RKO (cell line): ENCODE measurements at regions not wholly inside any gene's neighbourhood (a gene's known extent, or its start where the extent isn't known, plus 50 kb on each side); places are given as distances from the start of the nearest gene placed in this dataset.

Source experiments
- DNase-seq: peaks from one replicate; pipeline ENCODE4 v3.0.0-alpha.2; 2016; ENCODE audit warnings: low spot score

DNA sequence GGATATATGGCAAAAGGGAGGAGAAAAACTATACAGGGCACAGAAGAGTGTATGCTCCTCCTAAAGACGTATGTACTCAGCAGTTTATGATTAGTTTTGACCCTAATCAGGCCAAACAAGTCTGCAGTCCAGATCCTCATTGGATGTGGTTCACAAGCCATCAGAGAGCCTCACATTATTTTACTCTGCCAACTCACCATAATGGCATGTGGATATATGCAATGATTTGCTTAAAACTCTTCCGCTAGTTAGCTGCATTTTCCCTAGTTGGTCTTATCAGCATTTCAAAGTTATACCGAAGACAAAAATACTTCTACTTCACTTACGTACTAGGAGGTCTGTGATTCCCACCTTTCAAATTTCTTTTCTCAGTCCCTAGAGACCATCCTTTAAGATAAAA is 198.4 kb downstream of the CMPK2 start:
- no peak for DNase-seq

DNA sequence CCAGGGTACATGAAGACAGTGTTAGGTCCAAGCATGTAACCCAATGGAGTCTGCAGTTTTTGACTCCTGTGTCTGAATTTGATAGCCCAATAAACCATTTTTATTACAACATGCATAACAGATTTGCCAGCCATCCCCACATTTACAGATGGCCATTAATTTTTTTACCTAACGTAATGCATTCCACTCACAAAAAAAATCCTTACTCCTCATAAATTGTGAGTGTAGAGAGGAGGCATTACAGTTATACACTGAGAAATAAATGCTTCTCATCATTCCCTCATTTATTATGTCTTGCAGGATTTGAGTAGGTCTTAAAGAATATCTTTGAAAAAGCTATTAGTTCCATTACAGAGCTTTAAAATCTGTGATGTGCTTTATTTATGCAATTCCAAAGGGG is 193.8 kb downstream of the CMPK2 start:
- DNase-seq: no peak

GRCh38 chr2:6674381-6674780 is 191.3 kb downstream of the CMPK2 start:
- no peak for DNase-seq

DNA sequence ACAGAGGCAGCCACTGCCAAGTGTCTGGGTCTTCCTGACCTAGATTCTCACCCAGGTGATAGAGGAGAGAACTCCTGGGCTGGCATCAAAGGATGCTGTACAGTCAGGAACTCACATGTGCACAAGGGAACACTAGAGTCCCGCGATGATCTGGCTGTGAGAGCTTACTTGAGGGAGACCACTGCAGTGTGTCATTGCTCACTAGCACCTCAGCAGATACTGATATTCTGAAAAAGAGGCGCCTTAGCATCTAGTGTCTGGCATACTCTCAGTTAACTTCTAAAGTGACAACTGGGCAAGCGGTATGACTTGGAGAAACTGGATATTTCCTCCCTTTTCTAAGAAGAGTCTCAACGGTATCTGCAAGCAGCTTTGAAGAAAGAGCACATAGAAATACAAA is 189.9 kb downstream of the CMPK2 start:
- no peak for DNase-seq

DNA sequence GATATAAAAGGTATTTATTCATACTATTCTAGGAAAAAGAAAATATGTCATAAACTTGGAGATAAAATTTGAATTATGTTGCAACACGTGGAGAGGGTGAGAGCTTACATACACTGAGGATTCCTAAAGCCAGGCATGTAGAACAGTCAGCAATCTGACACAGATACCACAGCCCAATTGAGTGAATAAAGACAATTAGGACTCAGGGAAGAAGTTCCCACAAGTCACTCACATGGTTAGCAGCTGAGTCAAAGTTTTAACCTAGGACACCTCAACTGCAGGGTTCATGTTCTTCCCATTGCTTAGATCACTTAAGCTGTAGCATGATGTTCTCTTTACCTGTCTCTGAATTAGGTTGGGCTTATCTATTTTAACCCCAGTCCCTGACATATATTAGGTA is 189.5 kb downstream of the CMPK2 start:
- no peak for DNase-seq

GRCh38 chr2:6676776-6677175 is 188.9 kb downstream of the CMPK2 start:
- no peak for DNase-seq

GRCh38 chr2:6679471-6679870 is 186.2 kb downstream of the CMPK2 start:
- DNase-seq: no peak

DNA sequence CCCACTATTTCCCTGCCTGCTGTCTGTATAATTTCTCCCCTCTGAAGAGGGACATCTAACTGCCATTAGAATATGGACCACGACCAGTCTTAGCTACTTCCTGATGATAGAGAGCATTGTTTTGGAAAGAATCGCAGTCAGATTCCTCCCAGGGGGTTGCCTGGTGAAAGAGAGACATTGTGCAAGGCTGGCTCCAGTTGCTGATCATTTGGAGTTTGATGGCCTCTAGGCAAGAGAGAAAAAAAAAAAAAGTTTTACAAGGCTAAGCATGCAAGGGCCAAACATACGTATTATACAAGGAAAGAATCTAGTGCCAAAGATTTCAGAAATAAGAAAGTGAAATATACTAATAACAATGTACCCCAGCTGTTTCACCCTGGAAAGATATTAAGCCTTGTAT is 182.2 kb downstream of the CMPK2 start:
- DNase-seq: no peak

DNA sequence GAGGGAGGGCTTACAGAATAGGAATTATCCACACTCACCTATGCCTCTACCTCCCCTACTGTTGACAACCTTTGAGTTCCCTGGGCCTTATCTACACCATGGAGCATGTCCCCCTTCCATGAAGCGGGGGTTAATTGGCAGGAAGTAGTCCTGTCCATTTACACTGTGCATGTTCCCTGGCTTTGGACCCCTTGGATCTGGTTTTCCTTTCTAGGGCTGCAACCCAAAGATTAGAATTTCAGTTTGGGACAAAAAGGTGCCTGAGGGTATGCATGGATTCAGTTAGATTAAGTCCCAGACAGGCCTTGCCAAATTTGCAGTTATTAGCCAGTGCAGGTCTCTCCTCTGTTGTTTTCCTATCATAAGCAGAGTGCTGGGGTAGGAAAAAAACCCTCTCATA is 180.3 kb downstream of the CMPK2 start:
- DNase-seq: no peak

- DNase-seq: no peak
Measured at GRCh38 chr2:6692056-6692455, 173.7 kb downstream of the CMPK2 start.

GRCh38 chr2:6692819-6693218 is 172.9 kb downstream of the CMPK2 start:
- no peak for DNase-seq

GRCh38 chr2:6694555-6694954 is 171.2 kb downstream of the CMPK2 start:
- DNase-seq: no peak

DNA sequence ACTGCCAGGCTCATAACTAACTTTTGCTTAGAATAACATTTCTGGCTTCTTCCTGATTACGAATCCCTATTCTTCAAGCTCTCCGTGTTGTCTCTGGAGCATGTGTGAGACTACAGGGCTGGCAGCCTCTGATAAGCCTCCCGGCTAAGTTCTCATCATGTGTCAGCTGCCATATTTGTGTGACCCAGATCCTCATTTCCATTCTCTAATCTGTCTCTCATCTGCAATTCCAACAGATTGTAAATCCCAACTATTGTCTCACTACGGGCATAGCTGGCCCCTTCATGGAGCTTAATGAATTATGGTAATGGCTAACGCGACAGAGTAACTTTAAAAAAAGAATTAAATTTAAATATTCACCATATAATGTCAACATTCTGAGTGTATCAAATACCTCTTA is 165.4 kb downstream of the CMPK2 start:
- DNase-seq: no peak

DNA sequence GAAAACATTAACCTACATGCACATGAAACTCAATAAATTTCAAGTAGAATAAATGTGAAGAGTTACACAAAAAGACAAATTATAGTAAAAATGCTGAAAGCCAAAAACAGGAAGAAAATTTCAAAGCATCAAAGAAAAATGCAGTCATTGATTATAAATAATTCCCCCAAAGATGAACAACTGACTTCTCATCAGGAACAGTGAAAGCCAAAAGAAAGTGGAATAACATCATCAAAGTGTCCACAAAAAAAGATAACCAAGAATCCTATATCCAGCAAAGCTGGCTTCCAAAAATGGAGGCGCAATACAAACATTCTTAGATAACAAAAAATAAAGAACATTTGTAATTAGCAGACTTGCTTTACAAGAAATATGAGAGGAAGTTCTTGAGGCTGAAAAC is 161.6 kb downstream of the CMPK2 start:
- DNase-seq: no peak

DNA sequence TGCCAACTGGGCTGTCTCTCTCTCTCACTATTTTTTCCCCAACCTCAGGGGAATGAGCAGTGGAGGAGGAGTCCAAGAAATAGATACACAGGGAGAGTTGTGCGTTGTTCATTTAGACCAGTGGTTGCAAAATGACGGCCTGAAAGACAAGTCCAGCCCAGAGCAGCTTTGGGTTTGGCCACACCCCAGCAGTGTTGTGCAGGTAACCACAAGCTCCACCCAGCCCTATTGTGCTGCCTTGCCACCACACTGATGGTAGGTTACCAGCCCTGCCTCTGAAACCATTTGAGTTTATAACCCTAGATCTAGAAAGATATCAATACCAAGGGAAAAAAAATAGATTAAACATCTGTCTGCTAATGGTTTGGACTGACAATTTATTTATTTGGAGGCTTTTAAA is 144.3 kb downstream of the CMPK2 start:
- no peak for DNase-seq

GRCh38 chr2:6722574-6722973 is 143.1 kb downstream of the CMPK2 start:
- no peak for DNase-seq

DNA sequence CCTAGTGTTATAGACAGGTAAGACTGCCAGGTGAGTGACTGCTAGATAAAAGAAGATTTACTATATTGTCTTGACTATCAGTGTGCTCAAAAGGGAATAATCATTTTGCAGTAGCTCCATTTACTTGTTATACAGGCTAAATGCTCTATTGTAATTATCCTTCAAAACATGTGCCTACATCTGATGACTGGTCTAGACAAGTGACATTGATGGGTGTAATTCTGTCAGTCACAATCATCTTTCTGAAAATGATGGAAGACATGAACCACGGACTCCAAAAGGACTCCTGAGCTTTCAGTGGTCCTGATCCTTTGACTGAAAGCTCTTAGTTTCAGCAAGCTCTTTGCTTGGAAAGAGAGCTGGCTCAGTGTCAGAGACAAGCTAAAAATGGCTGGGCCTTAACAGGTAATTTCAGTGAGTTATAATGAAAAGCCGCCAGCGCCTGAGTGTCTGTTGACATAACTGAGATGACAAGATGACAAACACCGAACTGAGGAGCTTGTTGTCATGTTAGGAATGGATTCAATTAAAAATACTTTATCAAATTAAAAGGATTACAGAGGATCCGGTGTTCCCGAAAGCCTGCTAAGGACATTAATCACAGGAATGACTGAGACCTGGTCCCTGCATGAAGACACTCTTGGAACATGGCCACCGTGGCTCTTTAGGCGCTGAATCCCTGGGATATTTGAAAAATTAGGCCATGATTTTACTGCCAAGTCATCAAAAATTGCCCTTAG is 141.7 kb downstream of the CMPK2 start:
- DNase-seq: no peak

- DNase-seq: no peak
Measured at GRCh38 chr2:6724605-6725140, 141.0 kb downstream of the CMPK2 start.

- DNase-seq: no peak
Measured at GRCh38 chr2:6728156-6728555, 137.6 kb downstream of the CMPK2 start.

DNA sequence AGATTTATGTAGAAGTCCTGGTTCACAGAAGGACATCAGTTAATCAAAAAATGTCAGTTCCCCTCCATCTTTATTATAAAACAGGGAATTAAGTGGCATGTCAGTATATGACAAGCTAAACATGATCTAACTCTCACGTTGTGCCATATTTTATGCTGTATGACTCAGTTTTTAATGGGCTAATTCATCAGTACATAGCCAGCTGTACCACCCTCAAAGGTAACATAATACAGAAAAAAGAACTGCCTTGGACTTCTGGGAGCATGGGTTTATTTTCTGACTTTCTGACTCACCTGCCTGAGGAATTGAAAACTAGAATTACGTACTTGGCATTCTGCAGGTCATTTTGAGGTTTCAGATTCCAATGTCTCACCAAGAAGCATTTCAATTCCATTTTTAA is 135.7 kb downstream of the CMPK2 start:
- DNase-seq: no peak

GRCh38 chr2:6730649-6731532 is 134.8 kb downstream of the CMPK2 start:
- no peak for DNase-seq

DNA sequence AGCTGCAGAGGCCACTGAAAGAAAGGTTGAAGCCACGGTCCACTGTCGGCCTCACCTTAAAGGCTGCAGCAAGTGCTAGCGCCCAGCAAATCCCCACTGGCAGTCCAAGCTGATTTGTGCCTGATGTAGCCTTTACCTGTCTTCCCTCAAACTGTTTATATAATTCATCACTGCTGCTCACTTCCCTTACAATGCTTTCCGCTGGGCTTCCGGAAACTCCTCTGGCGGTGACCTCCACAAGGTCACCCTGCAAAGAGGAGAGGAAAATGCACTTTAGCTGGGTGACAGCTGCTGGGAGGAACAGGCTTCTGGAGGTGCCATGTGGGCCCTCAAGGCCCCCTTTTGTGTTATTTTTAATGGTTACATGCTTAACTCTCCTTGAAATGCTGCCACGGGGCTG is 126.2 kb downstream of the CMPK2 start:
- DNase-seq: no peak

GRCh38 chr2:6741229-6741628 is 124.5 kb downstream of the CMPK2 start:
- DNase-seq: no peak
